Common myeloid progenitor, CD34-positive (primary cell): ENCODE measurements at regions not wholly inside any gene's neighbourhood (a gene's known extent, or its start where the extent isn't known, plus 50 kb on each side); places are given as distances from the start of the nearest gene placed in this dataset.
A peak's percentile ranks its signal among the peaks of the same experiment; 100 is the strongest.

Source experiments
- CTCF ChIA-PET: fragments of 350-600 bp; sonication (Branson Sonifier 250); formaldehyde crosslinking; loops from one replicate; lab custom pipeline; 2021; ENCODE audit warnings: antibody characterized with exemption; lab: Charles Lee
- POLR2A ChIA-PET: fragments of 350-600 bp; sonication (Branson Sonifier 250); formaldehyde crosslinking; loops from one replicate; lab custom pipeline; 2021; ENCODE audit warnings: antibody characterized with exemption; lab: Charles Lee
- DNase-seq, 3 donors: peaks; one replicate each; pipeline versions ENCODE4 v3.0.0 to v3.0.0-alpha.2; 2013
- H3K27ac ChIP-seq, 2 experiments: 1 replicate in 1 of 2; 2 replicates in 1 of 2; pipeline ENCODE4 v1.7.0; 2013; ENCODE audit warnings: inconsistent platforms in 2 of 2, low read length in 2 of 2, mild to moderate bottlenecking in 2 of 2, low read depth in 1 of 2, moderate library complexity in 1 of 2; ENCODE audit not compliant: severe bottlenecking in 2 of 2, insufficient read depth in 1 of 2, poor library complexity in 1 of 2
- H3K27me3 ChIP-seq, 5 experiments: replicated peaks in 2 of 5; 1 replicate in 3 of 5; 2 replicates in 2 of 5; pipeline versions ENCODE4 v1.6.1 to v1.7.0; 2013; ENCODE audit warnings: low read length in 4 of 5, mild to moderate bottlenecking in 2 of 5, moderate library complexity in 2 of 5, inconsistent platforms in 1 of 5; ENCODE audit not compliant: insufficient read depth in 5 of 5, control insufficient read depth in 4 of 5
- H3K36me3 ChIP-seq, 4 experiments: 1 replicate in 2 of 4; 2 replicates in 2 of 4; pipeline versions ENCODE4 v1.6.1 to v1.7.0; 2013; ENCODE audit warnings: low read length in 3 of 4, control low read depth in 1 of 4, mild to moderate bottlenecking in 1 of 4; ENCODE audit not compliant: control insufficient read depth in 4 of 4, insufficient read depth in 4 of 4
- H3K4me1 ChIP-seq, 4 experiments: 1 replicate in 3 of 4; 2 replicates in 1 of 4; pipeline versions ENCODE4 v1.6.1 to v1.7.1; 2013; ENCODE audit warnings: low read length in 3 of 4, mild to moderate bottlenecking in 3 of 4, control low read depth in 1 of 4, inconsistent platforms in 1 of 4, moderate library complexity in 1 of 4; ENCODE audit not compliant: control insufficient read depth in 4 of 4, insufficient read depth in 4 of 4; ENCODE audit errors: control extremely low read depth in 1 of 4
- H3K4me3 ChIP-seq, 7 experiments: 1 replicate in 4 of 7; 2 replicates in 3 of 7; pipeline versions ENCODE4 v1.5.1 to v1.7.0; 2013; ENCODE audit warnings: mild to moderate bottlenecking in 7 of 7, low read length in 6 of 7, moderate library complexity in 6 of 7, inconsistent platforms in 2 of 7, low read depth in 2 of 7, control low read depth in 1 of 7; ENCODE audit not compliant: insufficient read depth in 4 of 7, control insufficient read depth in 1 of 7; ENCODE audit errors: extremely low read depth in 1 of 7
- H3K9me3 ChIP-seq, 5 experiments: 1 replicate in 4 of 5; 2 replicates in 1 of 5; pipeline versions ENCODE4 v1.6.1 to v1.7.1; 2013; ENCODE audit warnings: low read length in 4 of 5, mild to moderate bottlenecking in 2 of 5, inconsistent platforms in 1 of 5, low read depth in 1 of 5, moderate library complexity in 1 of 5; ENCODE audit not compliant: control insufficient read depth in 4 of 5, insufficient read depth in 2 of 5; ENCODE audit errors: control extremely low read depth in 1 of 5
- WGBS: methylation state at CpG from one replicate; pipeline ENCODE4 v1.1.5; 2013; ENCODE audit not compliant: insufficient coverage; 5-methylcytosine and 5-hydroxymethylcytosine counted together

DNA sequence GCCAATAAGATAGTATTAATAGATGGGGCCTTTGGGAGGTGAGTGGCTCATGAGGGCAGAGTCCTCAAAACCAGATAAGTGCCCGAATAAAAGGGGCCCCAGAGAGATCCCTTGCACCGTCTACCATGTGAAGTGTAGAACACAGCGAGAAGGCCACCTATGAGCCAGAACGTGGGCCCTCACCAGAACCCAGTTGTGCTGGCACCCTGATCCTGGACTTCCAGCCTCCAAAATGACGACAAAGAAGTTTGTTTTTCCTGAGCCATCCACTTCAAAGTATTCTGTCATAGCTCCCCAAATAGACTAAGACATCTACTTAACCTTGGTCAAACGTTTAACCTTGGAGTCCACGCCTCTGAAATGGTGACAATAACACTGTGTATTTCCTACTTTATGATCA, 158.1 kb downstream of the EFNB2 start:
- Histone ChIP-seq H3K36me3 (no peaks in the 10 kb centered on the region), H3K27me3 (peaks cover 0 to 28% (median 18%) of the 10 kb centered on the region in 5 experiments), H3K27ac (no peak overlapping the region), H3K4me1 (peaks cover 0 to 21% (median 18%) of the 10 kb centered on the region in 4 experiments), H3K9me3 (no peaks in the 10 kb centered on the region), H3K4me3 (no peak overlapping the region)
- POLR2A ChIA-PET: no interaction called here
- no peak for DNase-seq
- CTCF ChIA-PET: no interaction called here
- 97% methylated on average over 5 of the region's 7 CpGs for WGBS

DNA sequence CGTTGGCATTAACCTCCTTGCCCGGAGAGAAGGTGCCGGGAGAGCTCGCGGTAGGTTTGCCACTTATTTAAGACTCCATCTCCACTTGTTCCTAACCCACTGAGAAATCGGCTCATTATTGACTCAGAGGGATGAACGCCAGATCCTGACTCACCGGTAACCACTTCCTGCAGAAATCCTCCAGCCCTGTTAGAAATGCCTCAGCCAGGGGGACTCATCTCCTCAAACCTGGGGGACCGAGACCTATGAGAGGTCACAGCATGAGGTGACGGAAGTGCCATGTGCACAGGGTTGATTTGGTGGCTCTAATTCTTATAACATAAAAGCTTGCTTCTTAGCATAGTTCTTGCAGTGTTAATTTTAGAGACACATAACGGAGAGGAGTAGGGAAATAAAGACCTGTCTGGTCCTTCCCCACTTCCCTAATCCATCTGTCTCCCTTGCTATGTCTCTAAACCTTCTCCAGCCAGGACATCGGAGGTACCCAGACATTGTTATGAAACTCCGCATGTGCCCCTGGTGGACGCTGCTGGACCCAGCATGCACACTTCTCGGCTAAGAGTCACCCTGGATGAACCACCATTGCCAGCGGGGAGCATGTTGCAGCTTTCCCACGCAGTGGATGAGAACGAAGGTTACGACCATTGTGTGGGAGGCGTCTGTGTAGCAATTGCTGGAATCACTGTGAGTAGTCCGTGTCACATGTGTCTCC, 158.9 kb downstream of the EFNB2 start:
- CTCF ChIA-PET: interaction anchor here (1.6 kb wide), 1 partner anchor 10 kb away, joined by 3 read pairs; no protein-coding TSS in a partner anchor
- POLR2A ChIA-PET: no interaction called here
- Histone ChIP-seq H3K27ac (no peak overlapping the region), H3K4me1 (peaks cover 0 to 27% (median 20%) of the 10 kb centered on the region in 4 experiments), H3K4me3 (no peak overlapping the region), H3K9me3 (no peaks in the 10 kb centered on the region), H3K27me3 (peaks cover 0 to 28% (median 18%) of the 10 kb centered on the region in 5 experiments), H3K36me3 (no peaks in the 10 kb centered on the region)
- 84% methylated on average over 14 of the region's 21 CpGs for WGBS
- DNase-seq: peak; percentile 44 to 69 (median 57)

DNA sequence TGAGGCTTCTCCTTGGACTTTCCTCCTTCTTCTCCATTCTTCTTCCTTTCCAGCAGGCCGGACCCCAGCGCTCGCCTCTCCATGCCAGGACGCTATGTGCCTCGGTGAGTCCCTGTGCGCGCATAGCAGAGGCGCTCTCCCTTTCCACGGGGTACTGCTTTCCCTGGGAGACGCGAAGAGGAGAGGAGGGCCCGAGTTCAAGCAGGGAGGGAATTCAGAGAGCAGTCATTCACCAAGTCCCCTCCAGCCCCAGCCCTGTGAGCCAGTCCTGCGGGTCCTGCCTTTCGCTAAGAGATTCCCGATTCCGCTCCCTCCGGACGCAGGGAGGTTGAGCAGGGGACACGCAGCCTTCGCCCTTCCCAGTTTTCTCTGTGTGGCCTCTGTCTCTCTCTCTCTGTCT, 160.4 kb downstream of the EFNB2 start:
- Histone ChIP-seq H3K4me3 (no peak overlapping the region), H3K36me3 (no peaks in the 10 kb centered on the region), H3K4me1 (peaks cover 0 to 27% (median 20%) of the 10 kb centered on the region in 4 experiments), H3K9me3 (no peaks in the 10 kb centered on the region), H3K27me3 (peaks cover 0 to 28% (median 18%) of the 10 kb centered on the region in 5 experiments), H3K27ac (no peak overlapping the region)
- ChIA-PET CTCF (interaction anchor here (1.1 to 1.6 kb wide), 2 partner anchors 8 to 12 kb away, joined by 3 to 4 read pairs; no protein-coding TSS in a partner anchor), POLR2A (no interaction called here)
- DNase-seq: no peak
- 96% methylated on average over 19 of the region's 20 CpGs for WGBS

DNA sequence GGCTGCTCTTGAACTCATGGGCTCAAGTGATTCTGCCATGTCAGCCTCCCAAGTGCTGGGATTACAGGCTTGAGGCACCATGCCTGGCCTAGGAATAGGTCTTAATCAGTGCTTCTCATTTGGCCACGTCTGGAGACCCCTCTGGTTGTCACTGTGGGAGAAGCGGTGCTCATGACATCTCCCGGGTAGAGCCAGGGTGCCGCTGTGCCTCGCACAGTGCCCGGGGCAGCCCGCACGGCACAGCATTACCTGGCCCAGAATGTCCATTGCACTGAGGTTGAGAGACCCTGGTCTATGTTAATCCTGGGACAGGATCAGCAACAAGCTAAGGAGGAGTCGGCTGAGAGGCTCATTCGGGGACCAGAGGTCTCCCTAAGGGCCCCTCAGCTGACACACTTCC, 160.8 kb downstream of the EFNB2 start:
- CTCF ChIA-PET: interaction anchor here (1.1 to 1.6 kb wide), 2 partner anchors 9 to 12 kb away, joined by 3 to 4 read pairs; no protein-coding TSS in a partner anchor

DNA sequence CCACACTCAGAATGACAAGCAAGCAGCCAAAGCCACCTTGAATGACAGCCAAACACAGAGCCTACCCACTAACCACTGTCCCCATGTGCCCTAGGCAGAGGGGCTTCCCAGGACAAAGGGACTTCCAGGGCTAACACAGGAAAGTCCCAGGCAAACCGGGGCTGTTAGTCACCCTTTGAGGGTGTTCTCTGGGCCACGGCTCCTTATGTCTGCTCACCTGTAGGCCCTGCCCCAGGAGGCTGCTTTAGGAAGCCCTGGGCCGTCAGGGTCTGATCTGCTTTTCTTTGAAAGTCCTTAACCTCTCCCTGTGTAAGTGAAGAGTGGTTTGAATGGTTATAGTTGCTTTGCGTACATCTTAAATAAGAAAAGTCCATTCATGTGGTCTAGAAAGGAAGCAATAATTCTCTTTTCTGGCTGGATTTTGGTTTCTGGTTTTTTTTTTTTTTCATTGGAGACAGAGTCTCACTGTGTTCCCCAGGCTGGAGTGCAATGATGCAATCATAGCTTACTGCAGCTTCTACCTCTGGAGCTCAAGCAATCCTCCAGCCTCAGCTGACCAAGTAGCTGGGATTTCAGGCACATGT, 161.4 kb downstream of the EFNB2 start:
- H3K27ac ChIP-seq: no peak overlapping the region
- peaks cover 0 to 31% (median 18%) of the 10 kb centered on the region in 5 experiments for H3K27me3 ChIP-seq
- WGBS: 6% methylated on average over 3 of the region's 4 CpGs
- DNase-seq: peak; percentile 14 to 70 (median 62)
- H3K4me1 ChIP-seq: peaks cover 0 to 27% (median 20%) of the 10 kb centered on the region in 4 experiments
- POLR2A ChIA-PET: no interaction called here
- H3K36me3 ChIP-seq: no peaks in the 10 kb centered on the region
- no peaks in the 10 kb centered on the region for H3K9me3 ChIP-seq
- H3K4me3 ChIP-seq: no peak overlapping the region
- CTCF ChIA-PET: interaction anchor here (1.1 kb wide), 1 partner anchor 9 kb away, joined by 4 read pairs; no protein-coding TSS in a partner anchor

More for the DNA sequence above, 160.8 kb downstream of the EFNB2 start:
- POLR2A ChIA-PET: no interaction called here
- H3K4me1 ChIP-seq: peaks cover 0 to 27% (median 20%) of the 10 kb centered on the region in 4 experiments
- peaks cover 0 to 31% (median 18%) of the 10 kb centered on the region in 5 experiments for H3K27me3 ChIP-seq
- H3K9me3 ChIP-seq: no peaks in the 10 kb centered on the region
- WGBS: 96% methylated on average over 6 of the region's 10 CpGs
- no peak overlapping the region for H3K4me3 ChIP-seq
- H3K27ac ChIP-seq: no peak overlapping the region
- DNase-seq: no peak
- H3K36me3 ChIP-seq: no peaks in the 10 kb centered on the region

DNA sequence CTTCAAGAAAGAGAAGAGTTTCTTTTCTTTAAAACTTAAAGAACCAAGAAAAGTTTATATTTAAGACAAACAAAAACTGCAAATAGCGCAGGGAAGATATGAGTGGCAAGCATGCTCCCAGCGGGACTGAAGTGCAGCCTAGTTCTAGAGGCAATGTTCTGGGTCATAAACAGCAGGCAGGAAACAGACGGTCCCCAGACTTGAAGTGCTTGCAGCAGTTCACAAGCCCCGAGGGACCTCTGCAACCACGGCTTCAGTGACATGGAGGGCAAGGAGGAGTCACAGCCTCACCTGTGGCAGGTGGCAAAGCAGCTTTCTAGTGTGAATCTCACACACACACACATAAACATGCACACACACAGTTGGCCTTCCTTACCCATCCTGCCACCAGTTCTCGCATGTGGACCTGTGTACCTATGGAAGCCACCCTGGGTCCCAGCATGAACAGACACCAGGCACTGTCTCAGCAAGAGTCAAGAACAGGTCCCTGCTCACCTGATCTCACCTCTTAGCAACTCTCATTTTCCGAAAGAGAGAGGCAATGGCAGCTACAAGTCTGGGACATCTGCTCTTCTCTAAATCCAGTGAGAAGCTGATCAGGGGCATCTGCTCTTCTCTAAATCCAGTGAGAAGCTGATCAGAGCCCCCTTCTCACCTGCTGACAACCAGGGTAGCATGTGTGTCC, 162.0 kb downstream of the EFNB2 start:
- Histone ChIP-seq H3K36me3 (no peaks in the 10 kb centered on the region), H3K4me1 (peaks cover 0 to 27% (median 20%) of the 10 kb centered on the region in 4 experiments), H3K27me3 (peaks cover 0 to 31% (median 15%) of the 10 kb centered on the region in 5 experiments), H3K27ac (no peak overlapping the region), H3K4me3 (no peak overlapping the region), H3K9me3 (no peaks in the 10 kb centered on the region)
- ChIA-PET POLR2A (no interaction called here), CTCF (no interaction called here)
- DNase-seq: peak; percentile 10 to 88 (median 78)
- WGBS: 37% methylated on average over 7 of the region's 7 CpGs
